ENCODE measurements at regions not wholly inside any gene's neighbourhood (a gene's known extent, or its start where the extent isn't known, plus 50 kb on each side); places are given as distances from the start of the nearest gene placed in this dataset.

- H4K8ac ChIP-seq (ENCODE audit: extremely low read depth, insufficient read depth, low read length): no peak overlapping the region
- H3K56ac ChIP-seq (replicated peaks; ENCODE audit: insufficient read length, low read depth, low read length): no peak overlapping the region
- H3K23me2 ChIP-seq (ENCODE audit: low read depth, low read length): no peaks in the 10 kb centered on the region
- no peaks in the 10 kb centered on the region for H4K20me1 ChIP-seq (replicated peaks in 1 of 2; ENCODE audit: control insufficient read depth in 1 of 2, insufficient read depth in 2 of 2, low read length in 2 of 2)
- WGBS, 2 experiments (ENCODE audit: extremely low coverage in 1 of 2, insufficient coverage in 1 of 2, insufficient read length in 1 of 2, insufficient replicate concordance in 2 of 2, low coverage in 1 of 2, low lambda C conversion rate in 2 of 2, missing lambda C conversion rate in 1 of 2): 80% methylated on average over 2 of the region's 2 CpGs; no CpG with 5 or more reads in 1 of the 2 experiments
- no peak overlapping the region for H2BK120ac ChIP-seq (replicated peaks; ENCODE audit: low read depth, low read length)
- H3K23ac ChIP-seq (ENCODE audit: insufficient read length): no peak overlapping the region
- CTCF ChIA-PET (ENCODE audit: partially characterized antibody): interaction anchor here (0.9 kb wide), 1 partner anchor 44 kb away, joined by 4 read pairs; no protein-coding TSS in a partner anchor
- H2AFZ ChIP-seq (ENCODE audit: low read length): no peak overlapping the region
- H3K18ac ChIP-seq (ENCODE audit: extremely low read depth, low read length): no peak overlapping the region
- no peak for FAIRE-seq
- no peak overlapping the region for H3K27ac ChIP-seq (ENCODE audit: low read depth, low read length)
- H2BK20ac ChIP-seq (ENCODE audit: low read length): no peak overlapping the region
- no peak overlapping the region for H3K4me3 ChIP-seq (ENCODE audit: extremely low read depth in 1 of 4, insufficient read depth in 2 of 4, low read depth in 3 of 4, low read length in 4 of 4)
- H3K14ac ChIP-seq (ENCODE audit: insufficient read length): no peak overlapping the region
- no peaks in the 10 kb centered on the region for H3K36me3 ChIP-seq (ENCODE audit: control insufficient read depth in 2 of 4, insufficient read depth in 4 of 4, low read length in 3 of 4)
- no peak overlapping the region for H4K91ac ChIP-seq (replicated peaks; ENCODE audit: insufficient read length, low read length)
- no peak overlapping the region for H3K4ac ChIP-seq (replicated peaks; ENCODE audit: insufficient read length, low read depth, low read length)
- no peak for DNase-seq (ENCODE audit: low read depth in 1 of 2, low spot score in 2 of 2)
- no peak overlapping the region for H3K4me2 ChIP-seq (ENCODE audit: insufficient read depth in 1 of 2, low read depth in 2 of 2, low read length in 2 of 2)
- H4K5ac ChIP-seq (ENCODE audit: insufficient read length, low read depth, low read length): no peak overlapping the region
- H3K9me3 ChIP-seq (ENCODE audit: insufficient read depth in 2 of 2, low read depth in 1 of 2, low read length in 1 of 2): no peaks in the 10 kb centered on the region
- 0 out of 7 replicates have a peak, but pooled peaks cover 0 to 4% (median 0%) of the 10 kb centered on the region in 4 experiments for H3K4me1 ChIP-seq (replicated peaks in 1 of 4; ENCODE audit: control insufficient read depth in 3 of 4, insufficient read depth in 4 of 4, low read length in 3 of 4)
- H3K9ac ChIP-seq (replicated peaks in 1 of 4; ENCODE audit: extremely low read depth in 1 of 4, low read depth in 3 of 4, low read length in 3 of 4): no peak overlapping the region
- H3K79me1 ChIP-seq (ENCODE audit: low read depth, low read length): no peaks in the 10 kb centered on the region
- H2BK5ac ChIP-seq (ENCODE audit: low read depth, low read length): no peak overlapping the region
- POLR2A ChIA-PET (ENCODE audit: partially characterized antibody): no interaction called here
- H2BK12ac ChIP-seq (ENCODE audit: low read depth, low read length): no peak overlapping the region
- H3K79me2 ChIP-seq (ENCODE audit: control insufficient read depth in 1 of 2, insufficient read depth in 2 of 2, low read length in 2 of 2): no peaks in the 10 kb centered on the region
- no peak overlapping the region for H2AK5ac ChIP-seq (ENCODE audit: low read depth, low read length)
- no peaks in the 10 kb centered on the region for H3K27me3 ChIP-seq (replicated peaks in 1 of 4; ENCODE audit: control insufficient read depth in 3 of 4, extremely low read depth in 1 of 4, insufficient read depth in 3 of 4, low read length in 3 of 4)
- H2BK15ac ChIP-seq (ENCODE audit: low read length): no peak overlapping the region
- no peak for TF ChIP-seq POLR2A (IDR thresholded peaks at IDR 0.05; ENCODE audit: control extremely low read depth in 1 of 2, low read depth in 2 of 2, low read length in 2 of 2)
- no peak for TF ChIP-seq ATF2 (IDR thresholded peaks at IDR 0.05; ENCODE audit: low read length)
- TF ChIP-seq EZH2 (IDR thresholded peaks at IDR 0.05; ENCODE audit: low read depth, low read length, severe bottlenecking): no peak
- no peak for TF ChIP-seq SAP30 (IDR thresholded peaks at IDR 0.05; ENCODE audit: insufficient read depth, insufficient replicate concordance, low read length)
- no peak for TF ChIP-seq TEAD4 (IDR thresholded peaks at IDR 0.05; ENCODE audit: low read depth, low read length)
- no peak for TF ChIP-seq TBP (IDR thresholded peaks at IDR 0.05; ENCODE audit: low read depth, low read length)
- TF ChIP-seq POU5F1 (IDR thresholded peaks at IDR 0.05; ENCODE audit: low read depth, low read length): no peak
- no peak for TF ChIP-seq ATF3 (IDR thresholded peaks at IDR 0.05; ENCODE audit: insufficient read depth, low read depth, low read length)
- no peak for TF ChIP-seq YY1 (IDR thresholded peaks at IDR 0.05; ENCODE audit: low read depth, low read length)
- no peak for TF ChIP-seq SIN3A (conservative IDR thresholded peaks at IDR 0.05 in 1 of 2, IDR thresholded peaks at IDR 0.05 in 1 of 2; ENCODE audit: low read depth in 1 of 2, low read length in 2 of 2)
- no peak for TF ChIP-seq KDM1A (IDR thresholded peaks at IDR 0.05; ENCODE audit: borderline replicate concordance, low read length)
- no peak for TF ChIP-seq EP300 (IDR thresholded peaks at IDR 0.05; ENCODE audit: borderline replicate concordance in 1 of 2, low read depth in 2 of 2, low read length in 2 of 2)
- no peak for TF ChIP-seq SIRT6 (IDR thresholded peaks at IDR 0.05; ENCODE audit: low read length)
Observed at GRCh38 chr4:82225030-82225429, 148.8 kb downstream of the HNRNPD start.

All from H1 (cell line).